Hematopoietic multipotent progenitor cell (in vitro differentiated cells): ENCODE measurements at regions not wholly inside any gene's neighbourhood (a gene's known extent, or its start where the extent isn't known, plus 50 kb on each side); places are given as distances from the start of the nearest gene placed in this dataset.

Source experiments
- DNase-seq, 3 donors: peaks; one replicate each; pipeline ENCODE4 v3.0.0-alpha.2; 2011 to 2015; ENCODE audit warnings: low read depth in 2 of 3, low spot score in 2 of 3

GRCh38 chr15:98139337-98139736 is 178.8 kb downstream of the ARRDC4 start:
- DNase-seq = no peak

DNA sequence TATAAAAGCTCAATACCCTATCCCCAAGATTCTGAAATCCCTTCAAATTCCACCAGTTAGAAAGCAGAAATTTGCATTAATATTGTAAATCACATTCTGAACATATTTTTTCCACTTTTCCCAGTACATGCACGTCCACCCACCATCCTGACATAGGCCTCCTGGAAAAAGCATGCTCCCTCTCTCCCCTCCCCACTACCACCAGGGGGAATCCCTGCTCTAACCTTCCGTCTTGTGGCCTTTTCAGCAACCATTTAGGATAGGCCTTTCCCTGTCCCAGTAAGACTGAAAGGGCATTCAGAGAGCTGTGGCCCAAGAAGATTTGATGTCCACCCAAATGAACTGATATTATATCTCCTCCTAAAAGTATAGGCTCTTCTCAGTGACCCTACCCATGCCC is 182.1 kb downstream of the ARRDC4 start:
- DNase-seq = no peak

DNA sequence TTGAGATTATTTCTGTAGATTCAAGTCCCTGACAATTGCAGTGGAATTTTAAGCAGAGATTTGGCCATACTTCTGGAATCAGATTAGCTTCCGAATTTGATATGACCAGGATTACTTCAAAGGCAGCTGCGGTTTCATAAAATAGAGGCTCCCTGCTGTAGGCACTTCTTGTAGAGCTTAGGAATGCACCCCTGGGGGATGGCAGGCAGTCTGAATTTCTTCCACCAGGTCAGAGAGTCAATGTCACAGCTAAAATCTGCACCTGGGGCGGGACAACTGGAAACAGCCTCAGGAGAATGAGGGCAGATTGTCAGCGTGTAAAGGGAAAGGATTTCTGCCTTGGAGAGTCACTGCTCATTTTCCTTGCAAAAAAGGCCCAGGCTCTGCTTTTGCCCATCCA is 182.6 kb downstream of the ARRDC4 start:
- DNase-seq = no peak

GRCh38 chr15:98144388-98144787 is 183.9 kb downstream of the ARRDC4 start:
- DNase-seq = no peak

GRCh38 chr15:98146031-98146820 is 185.7 kb downstream of the ARRDC4 start:
- DNase-seq = no peak

- peak in 1 of 3 donors; percentile 73 for DNase-seq
Observed at GRCh38 chr15:98147415-98147814, 186.9 kb downstream of the ARRDC4 start.

DNA sequence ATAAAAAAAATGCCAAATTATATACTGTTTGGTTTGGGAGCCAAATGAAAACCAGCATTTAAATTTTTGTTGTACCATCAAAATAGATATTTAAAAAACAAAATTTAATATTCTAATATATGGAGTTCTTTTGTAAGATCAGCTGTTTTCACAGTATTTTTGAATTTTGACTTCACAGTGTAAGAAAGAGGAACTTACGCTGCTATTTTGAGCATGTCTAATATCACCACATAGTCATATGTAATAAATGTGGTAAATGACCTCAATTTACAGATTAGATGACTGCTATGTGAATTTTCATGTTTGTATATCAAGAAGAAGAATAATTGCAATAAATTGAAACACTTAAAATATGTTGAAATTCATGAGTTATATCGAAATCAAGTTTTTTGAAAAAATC is 189.6 kb downstream of the ARRDC4 start:
- DNase-seq = peak in 1 of 3 donors; percentile 75

DNA sequence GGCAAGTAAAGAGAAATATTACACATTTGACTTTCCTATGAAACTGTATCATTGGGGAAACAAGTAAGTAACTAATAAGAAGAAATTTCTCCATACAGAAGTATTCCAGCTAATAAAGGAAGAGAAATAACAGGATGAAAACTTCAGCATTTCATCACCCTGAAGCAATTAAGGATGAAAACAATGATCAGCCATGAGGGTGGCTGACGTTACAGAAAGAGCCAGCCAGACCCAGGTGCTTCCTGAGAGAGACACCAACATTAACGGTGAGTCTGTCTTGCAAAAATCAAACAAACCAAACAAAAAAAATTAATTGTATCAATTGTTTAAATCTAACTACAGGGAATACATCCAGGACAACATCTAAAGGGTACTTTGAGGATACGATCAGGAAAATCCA is 190.0 kb downstream of the ARRDC4 start:
- DNase-seq = peak in 1 of 3 donors; percentile 79

- peak in 1 of 3 donors; percentile 35 for DNase-seq
Observed at GRCh38 chr15:98151096-98151495, 190.6 kb downstream of the ARRDC4 start.

DNA sequence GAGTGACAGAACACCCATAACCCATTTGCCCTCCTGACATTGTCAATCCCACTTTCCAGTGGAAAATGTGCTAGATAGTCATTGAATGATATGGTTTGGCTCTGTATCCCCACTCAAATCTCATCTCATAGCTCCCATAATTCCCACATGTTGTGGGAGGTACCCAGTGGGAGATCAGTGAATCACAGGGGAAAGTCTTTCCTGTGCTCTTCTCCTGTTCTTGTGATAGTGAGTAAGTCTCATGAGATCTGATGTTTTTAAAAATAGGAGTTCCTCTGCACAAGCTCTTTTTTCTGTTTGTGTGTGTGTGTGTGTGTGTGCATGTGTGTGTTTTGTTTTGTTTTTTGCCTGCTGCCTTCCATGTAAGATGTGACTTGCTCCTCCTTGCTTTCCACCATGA is 191.7 kb downstream of the ARRDC4 start:
- DNase-seq = no peak

DNA sequence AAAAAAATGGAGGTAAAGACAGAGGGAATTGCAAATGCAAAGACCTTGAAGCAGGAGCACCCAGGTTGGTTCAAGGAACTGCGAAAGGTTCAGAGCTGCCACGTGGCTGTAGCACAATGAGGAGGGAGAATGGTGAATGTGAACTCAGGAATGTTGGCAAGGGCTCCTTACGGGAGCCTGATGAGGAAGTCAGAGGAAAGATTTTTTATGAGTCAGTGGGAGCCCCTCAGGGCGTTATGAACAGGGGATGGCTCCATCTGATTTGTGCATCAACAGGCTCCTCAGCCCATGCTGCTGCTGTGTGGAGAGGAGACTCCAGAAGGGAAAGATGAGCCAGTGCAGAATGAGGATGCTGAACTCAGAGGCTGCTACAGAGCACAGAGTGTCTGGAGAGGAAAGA is 194.4 kb downstream of the ARRDC4 start:
- DNase-seq = no peak

GRCh38 chr15:98155356-98155755 is 194.9 kb downstream of the ARRDC4 start:
- no peak for DNase-seq

DNA sequence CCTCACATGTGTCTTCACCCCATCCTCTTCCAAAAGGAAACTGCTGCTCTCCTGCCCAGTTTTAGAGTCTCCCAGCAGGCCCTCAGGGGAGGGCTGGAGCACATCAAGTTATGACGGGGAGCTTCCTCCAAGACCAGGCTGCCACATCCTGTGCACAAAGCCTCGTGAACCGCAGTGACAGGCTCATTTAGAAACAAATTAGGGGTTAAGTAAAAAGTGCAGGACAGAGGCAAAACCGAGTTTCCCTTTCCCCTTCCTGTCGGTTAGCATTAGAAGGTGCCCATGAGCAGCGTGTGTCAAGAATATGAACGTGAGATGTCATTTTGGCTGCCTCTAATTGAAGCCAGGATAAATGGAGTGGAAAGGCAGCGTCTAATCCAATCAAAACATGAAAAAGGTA is 199.7 kb downstream of the ARRDC4 start:
- peak in 2 of 3 donors; percentile 81 to 96 for DNase-seq

DNA sequence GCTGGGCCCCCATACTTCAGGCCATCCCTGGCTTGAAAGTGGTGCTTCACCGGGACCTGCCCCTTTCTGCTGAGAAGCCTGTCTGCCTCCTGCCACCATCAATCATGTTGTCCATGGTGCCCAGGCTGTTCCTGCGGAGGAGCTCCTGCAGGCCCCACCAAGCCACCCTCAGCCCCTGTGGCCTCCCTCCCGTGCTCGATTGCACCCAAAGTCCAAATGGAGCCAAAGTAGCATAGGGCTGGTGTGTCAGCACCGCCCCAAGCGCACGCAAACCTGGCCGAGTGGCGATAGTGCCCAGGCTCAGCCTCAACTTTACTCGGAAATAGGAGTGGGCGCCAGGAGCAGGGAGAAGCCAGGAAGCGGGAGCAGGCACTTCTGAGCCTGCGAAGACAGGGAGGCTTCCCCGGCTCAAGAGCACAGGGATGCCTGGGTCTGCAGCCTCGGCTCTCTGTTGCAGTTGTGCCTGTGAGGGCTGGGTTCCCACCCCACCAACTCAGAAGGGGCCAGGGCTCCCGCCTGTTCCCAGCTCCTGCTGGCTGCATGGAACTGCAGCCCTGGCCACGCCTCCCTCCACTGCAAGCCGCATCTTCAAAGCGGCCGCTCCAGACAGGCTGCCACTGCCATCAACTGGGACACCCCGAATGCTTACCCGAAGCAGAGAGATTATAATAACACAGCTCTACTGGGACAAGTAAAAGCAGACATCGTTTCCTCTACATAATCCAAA is 203.0 kb downstream of the ARRDC4 start:
- DNase-seq = no peak

DNA sequence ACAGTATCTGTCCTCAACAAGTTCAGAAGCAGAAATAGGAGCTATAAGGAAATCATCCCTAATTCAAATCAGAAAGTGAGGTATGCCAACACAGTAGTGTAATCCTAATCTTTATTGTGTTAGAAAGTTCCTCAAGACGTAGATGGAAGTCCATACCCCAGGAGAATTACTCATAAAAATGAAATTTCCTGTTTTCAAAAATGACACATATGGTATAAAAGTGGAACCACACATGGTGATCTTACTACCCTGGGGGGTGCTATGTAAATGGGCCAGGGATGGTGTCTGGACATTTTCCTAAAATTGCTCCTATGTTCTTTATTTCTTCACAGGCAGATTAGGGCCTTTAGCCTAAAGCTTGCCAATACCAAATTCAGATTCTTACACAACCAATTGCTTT is 204.1 kb downstream of the ARRDC4 start:
- DNase-seq = no peak

DNA sequence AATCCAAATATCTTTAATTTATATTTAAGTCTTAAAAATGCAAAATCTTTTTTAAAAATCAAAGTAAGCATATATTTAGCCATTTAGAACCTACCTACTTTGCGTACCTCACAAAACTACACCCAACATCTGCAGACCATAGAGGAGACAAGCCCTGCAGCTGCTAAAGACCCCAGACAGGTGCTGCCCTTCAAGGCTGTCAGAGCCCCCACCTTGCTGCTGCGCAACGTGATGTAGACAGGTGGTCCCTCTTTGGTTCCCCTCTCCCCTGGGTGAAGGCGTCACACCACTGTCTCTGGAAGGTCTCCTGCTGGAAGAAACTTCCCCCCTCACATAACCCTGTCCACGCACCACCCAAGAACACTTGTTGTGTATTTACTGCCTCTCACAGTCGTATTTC is 204.5 kb downstream of the ARRDC4 start:
- DNase-seq = no peak

GRCh38 chr15:98167722-98168268 is 207.3 kb downstream of the ARRDC4 start:
- no peak for DNase-seq

GRCh38 chr15:98169551-98169950 is 209.0 kb downstream of the ARRDC4 start:
- peak in 1 of 3 donors; percentile 80 for DNase-seq

- DNase-seq = peak in 1 of 3 donors; percentile 42
Observed at GRCh38 chr15:98174286-98174685, 213.8 kb downstream of the ARRDC4 start.

GRCh38 chr15:98174841-98175240 is 214.3 kb downstream of the ARRDC4 start:
- no peak for DNase-seq

DNA sequence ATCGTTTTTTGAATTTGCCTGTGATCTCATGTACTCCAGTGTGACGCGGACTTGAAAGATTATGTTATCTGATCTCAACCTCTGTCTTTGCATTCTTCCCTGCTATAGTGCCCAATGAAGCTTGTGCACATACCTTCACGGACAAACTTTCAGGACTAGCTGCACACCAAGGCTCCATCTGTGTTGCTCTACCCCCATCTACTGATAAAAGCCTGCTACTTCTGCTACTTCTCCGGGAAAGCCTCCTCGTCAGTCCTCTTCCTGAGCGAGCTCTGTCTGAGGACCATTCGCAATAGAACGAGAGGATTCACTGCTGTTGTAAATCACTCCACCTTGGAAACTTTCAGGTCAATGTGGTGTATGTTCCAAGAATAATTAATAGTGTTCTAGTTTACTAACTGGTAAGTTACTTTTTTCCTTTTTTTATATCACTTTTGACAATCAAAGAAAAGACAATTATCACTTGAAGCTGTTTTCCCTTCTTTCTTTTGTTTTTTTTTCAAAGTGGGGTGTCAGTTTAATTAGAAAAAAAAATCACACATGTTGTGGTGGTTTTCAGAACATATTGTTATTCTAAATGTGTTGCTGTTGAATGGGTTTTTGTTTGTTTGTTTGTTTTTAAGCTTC is 217.6 kb downstream of the ARRDC4 start:
- peak in 2 of 3 donors; percentile 60 to 86 for DNase-seq
